ENCODE measurements at regions not wholly inside any gene's neighbourhood (a gene's known extent, or its start where the extent isn't known, plus 50 kb on each side); places are given as distances from the start of the nearest gene placed in this dataset.

DNA sequence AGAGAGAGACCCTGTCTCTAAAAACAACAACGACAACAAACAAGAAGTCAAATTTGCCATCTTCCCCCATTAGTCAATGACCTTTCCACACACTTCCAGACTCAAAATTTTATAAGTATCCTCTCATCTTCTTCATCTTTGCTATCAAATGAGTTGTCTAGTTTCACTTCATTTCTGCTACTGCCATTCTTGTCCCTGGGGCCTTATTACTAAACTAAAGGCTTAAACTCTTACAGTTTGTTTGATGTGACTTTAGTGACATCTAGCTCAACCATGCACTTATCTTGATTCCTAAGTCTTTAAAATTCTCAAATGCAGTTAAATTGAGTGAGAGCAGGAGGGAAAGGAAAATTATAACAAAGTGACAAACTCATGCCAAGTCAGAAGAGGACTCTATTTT, 271.8 kb upstream of the GK2 start:
- in situ Hi-C loops (cut with MboI; ENCODE audit: low sequenced_read_pairs) (no loop called here), intact Hi-C loops (cut with micrococcal nuclease) (no loop called here), dilution Hi-C loops (cut with HindIII; ENCODE audit: low sequenced_read_pairs, unreplicated experiment) (no loop called here)
- H3K14ac ChIP-seq (replicated peaks; ENCODE audit: low read depth, low read length) = no peak overlapping the region
- no peak overlapping the region for H3K9ac ChIP-seq (ENCODE audit: low read depth, low read length)
- WGBS, 2 experiments (ENCODE audit: extremely low coverage in 2 of 2, insufficient read length in 1 of 2) = 100% methylated on average over 1 of the region's 1 CpG; no CpG with 5 or more reads in 1 of the 2 experiments
- ATAC-seq (ENCODE audit: low read depth) (no peak), DNase-seq (no peak)
- no peak overlapping the region for H2BK120ac ChIP-seq (ENCODE audit: low read depth, low read length)
- no peak overlapping the region for H2AFZ ChIP-seq (replicated peaks; ENCODE audit: low read length, poor library complexity)
- peaks cover 7% of the 10 kb centered on the region for H3K9me1 ChIP-seq (ENCODE audit: insufficient read depth, low read length)
- H2BK5ac ChIP-seq (ENCODE audit: low read depth, low read length, poor library complexity, severe bottlenecking) = no peak overlapping the region
- no peaks in the 10 kb centered on the region for H4K20me1 ChIP-seq (ENCODE audit: insufficient read depth, low read length)
- no peak overlapping the region for H3K23ac ChIP-seq (ENCODE audit: low read depth, low read length)
- H4K8ac ChIP-seq (ENCODE audit: low read depth in 2 of 2, low read length in 2 of 2) = no peak overlapping the region
- BruUV-seq (replicated peaks) = no TSS peak
- H3K4me3 ChIP-seq (ENCODE audit: insufficient read depth, low read depth, low read length) = no peak overlapping the region
- no peak overlapping the region for H2AK9ac ChIP-seq (replicated peaks; ENCODE audit: low read depth, low read length, poor library complexity)
- TF ChIP-seq MAZ (IDR thresholded peaks at IDR 0.05; ENCODE audit: borderline replicate concordance, low read depth, low read length) (no peak), RFX5 (IDR thresholded peaks at IDR 0.05; ENCODE audit: low read depth, low read length) (no peak), SMC3 (IDR thresholded peaks at IDR 0.05; ENCODE audit: low read depth, low read length) (no peak), BHLHE40 (IDR thresholded peaks at IDR 0.05; ENCODE audit: low read depth, low read length) (no peak), CHD1 (IDR thresholded peaks at IDR 0.05; ENCODE audit: low read depth, low read length) (no peak)
- TF ChIP-seq, protein P1, sequence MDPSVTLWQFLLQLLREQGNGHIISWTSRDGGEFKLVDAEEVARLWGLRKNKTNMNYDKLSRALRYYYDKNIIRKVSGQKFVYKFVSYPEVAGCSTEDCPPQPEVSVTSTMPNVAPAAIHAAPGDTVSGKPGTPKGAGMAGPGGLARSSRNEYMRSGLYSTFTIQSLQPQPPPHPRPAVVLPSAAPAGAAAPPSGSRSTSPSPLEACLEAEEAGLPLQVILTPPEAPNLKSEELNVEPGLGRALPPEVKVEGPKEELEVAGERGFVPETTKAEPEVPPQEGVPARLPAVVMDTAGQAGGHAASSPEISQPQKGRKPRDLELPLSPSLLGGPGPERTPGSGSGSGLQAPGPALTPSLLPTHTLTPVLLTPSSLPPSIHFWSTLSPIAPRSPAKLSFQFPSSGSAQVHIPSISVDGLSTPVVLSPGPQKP (IDR thresholded peaks at IDR 0.05; ENCODE audit: borderline replicate concordance, low read depth, low read length) = no peak
- CTCF ChIA-PET = no interaction called here
- H2BK20ac ChIP-seq (ENCODE audit: low read depth, low read length) = no peak overlapping the region; the same call in 1 of the 2 replicates
- no peak overlapping the region for H2AK5ac ChIP-seq (ENCODE audit: low read depth, low read length)
- no peak overlapping the region for H3K27ac ChIP-seq (ENCODE audit: insufficient read depth, low read length)
- no peak overlapping the region for H3K4me2 ChIP-seq (ENCODE audit: low read depth, low read length)
- no peak overlapping the region for H2BK15ac ChIP-seq (ENCODE audit: low read depth, low read length)
- POLR2A ChIA-PET (ENCODE audit: unreplicated experiment) = no interaction called here
- H3K27me3 ChIP-seq (ENCODE audit: control insufficient read depth, insufficient read depth, low read length) = no peaks in the 10 kb centered on the region
- H3K4ac ChIP-seq (ENCODE audit: low read depth, low read length) = no peak overlapping the region
- no peaks in the 10 kb centered on the region for H3K9me3 ChIP-seq (ENCODE audit: control insufficient read depth, insufficient read depth, low read length)
- no peaks in the 10 kb centered on the region for H3K79me1 ChIP-seq (ENCODE audit: low read depth in 1 of 2, low read length in 2 of 2)
- H3K18ac ChIP-seq (ENCODE audit: low read depth, low read length) = no peak overlapping the region
- H3K36me3 ChIP-seq (ENCODE audit: control insufficient read depth, insufficient read depth, low read length) = no peaks in the 10 kb centered on the region
- H4K91ac ChIP-seq (ENCODE audit: insufficient read depth, low read depth, low read length) = no peak overlapping the region
- H4K5ac ChIP-seq (ENCODE audit: low read depth, low read length) = no peak overlapping the region
- H3K56ac ChIP-seq (ENCODE audit: extremely low read depth, insufficient read depth, low read length) = no peak overlapping the region
- H3K4me1 ChIP-seq (ENCODE audit: control insufficient read depth, insufficient read depth, low read length) = peaks cover 9% of the 10 kb centered on the region

Measured in IMR-90 (cell line).